DND-41 (cell line): ENCODE measurements at regions not wholly inside any gene's neighbourhood (a gene's known extent, or its start where the extent isn't known, plus 50 kb on each side); places are given as distances from the start of the nearest gene placed in this dataset.

Source experiments
- CTCF ChIP-seq: IDR thresholded peaks from 2 replicates; pipeline ENCODE4 v1.5.1; 2012; ENCODE audit warnings: borderline replicate concordance, low read length, moderate library complexity, mild to moderate bottlenecking; ENCODE audit not compliant: poor library complexity, severe bottlenecking; ENCODE audit errors: extremely low read depth
- EZH2 ChIP-seq: IDR thresholded peaks from 3 replicates; pipeline ENCODE4 v1.6.1; 2012; ENCODE audit warnings: borderline replicate concordance, low read depth, mild to moderate bottlenecking, moderate library complexity, low read length, inconsistent platforms; ENCODE audit not compliant: severe bottlenecking

- TF ChIP-seq CTCF: no peak
- no peak for TF ChIP-seq EZH2
Observed at GRCh38 chr10:10367264-10367663, 650.4 kb upstream of the CELF2 start.
